ENCODE measurements at regions not wholly inside any gene's neighbourhood (a gene's known extent, or its start where the extent isn't known, plus 50 kb on each side); places are given as distances from the start of the nearest gene placed in this dataset.

GRCh38 chr11:62017878-62018655 is 50.6 kb upstream of the FTH1 start:
- TF ChIP-seq, protein P1, sequence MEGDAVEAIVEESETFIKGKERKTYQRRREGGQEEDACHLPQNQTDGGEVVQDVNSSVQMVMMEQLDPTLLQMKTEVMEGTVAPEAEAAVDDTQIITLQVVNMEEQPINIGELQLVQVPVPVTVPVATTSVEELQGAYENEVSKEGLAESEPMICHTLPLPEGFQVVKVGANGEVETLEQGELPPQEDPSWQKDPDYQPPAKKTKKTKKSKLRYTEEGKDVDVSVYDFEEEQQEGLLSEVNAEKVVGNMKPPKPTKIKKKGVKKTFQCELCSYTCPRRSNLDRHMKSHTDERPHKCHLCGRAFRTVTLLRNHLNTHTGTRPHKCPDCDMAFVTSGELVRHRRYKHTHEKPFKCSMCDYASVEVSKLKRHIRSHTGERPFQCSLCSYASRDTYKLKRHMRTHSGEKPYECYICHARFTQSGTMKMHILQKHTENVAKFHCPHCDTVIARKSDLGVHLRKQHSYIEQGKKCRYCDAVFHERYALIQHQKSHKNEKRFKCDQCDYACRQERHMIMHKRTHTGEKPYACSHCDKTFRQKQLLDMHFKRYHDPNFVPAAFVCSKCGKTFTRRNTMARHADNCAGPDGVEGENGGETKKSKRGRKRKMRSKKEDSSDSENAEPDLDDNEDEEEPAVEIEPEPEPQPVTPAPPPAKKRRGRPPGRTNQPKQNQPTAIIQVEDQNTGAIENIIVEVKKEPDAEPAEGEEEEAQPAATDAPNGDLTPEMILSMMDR (conservative IDR thresholded peaks at IDR 0.05; ENCODE audit: low read depth, low read length), result no peak
- TF ChIP-seq EZH2 (IDR thresholded peaks at IDR 0.05; ENCODE audit: borderline replicate concordance, low read depth, low read length, poor library complexity, severe bottlenecking), result no peak

Measured in A673 (cell line).